HepG2 (cell line): ENCODE measurements at regions not wholly inside any gene's neighbourhood (a gene's known extent, or its start where the extent isn't known, plus 50 kb on each side); places are given as distances from the start of the nearest gene placed in this dataset.

ENCODE experiments used
- ATAC-seq: fragments of 200-7000 bp; cut with Tn5 transposase; 3 replicates; pipeline ENCODE4 v1.9.1; 2020; ENCODE audit warnings: mild to moderate bottlenecking, moderate library complexity
- BruUV-seq: library from RNA; stranded (reverse); fragments of 400-500 nt; replicated peaks from 2 replicates; lab custom pipeline; 2021; lab: Mats Ljungman, UMichigan
- CTCF ChIA-PET: fragments of 300-600 bp; formaldehyde crosslinking; extraction: SDS; loops from one replicate; lab custom pipeline; 2021; ENCODE audit warnings: low total read pairs, inconsistent platforms, low intra/inter-chr PET ratio; lab: Yijun Ruan, JAX
- POLR2A ChIA-PET: fragments of 350-600 bp; sonication (Branson Sonifier 250); formaldehyde crosslinking; loops from one replicate; lab custom pipeline; 2020; ENCODE audit warnings: antibody characterized with exemption, inconsistent platforms; lab: Yijun Ruan, JAX
- DNase-seq: peaks from one replicate; pipeline ENCODE4 v3.0.0-alpha.2; 2015; ENCODE audit warnings: low spot score
- FAIRE-seq: peaks from 3 replicates; lab custom pipeline; 2011; peaks lifted over from hg19 to GRCh38; lab: Jason Lieb, UNC
- H2AFZ ChIP-seq: one replicate; pipeline ENCODE4 v1.6.1; 2011; ENCODE audit warnings: low read length, inconsistent platforms
- H3K27ac ChIP-seq: fragments of 300-600 bp; 3 replicates; pipeline ENCODE4 v1.8.0; 2011; ENCODE audit warnings: mixed run types, mild to moderate bottlenecking, mixed read lengths, low read length, inconsistent platforms; ENCODE audit not compliant: insufficient read depth; ENCODE audit errors: extremely low read length
- H3K27me3 ChIP-seq, 2 experiments: fragments of 200-600 bp in 1 of 2; 2 replicates in 1 of 2; 3 replicates in 1 of 2; pipeline versions ENCODE4 v1.6.0 to v1.8.0; 2011; ENCODE audit warnings: low read length in 2 of 2, mild to moderate bottlenecking in 2 of 2, moderate library complexity in 2 of 2, inconsistent platforms in 1 of 2; ENCODE audit not compliant: insufficient read depth in 2 of 2, control insufficient read depth in 1 of 2
- H3K36me3 ChIP-seq, 2 experiments: fragments of 200-600 bp in 1 of 2; replicated peaks in 1 of 2; 2 replicates in 1 of 2; 3 replicates in 1 of 2; pipeline versions ENCODE4 v1.5.1 to v1.8.0; 2011; ENCODE audit warnings: low read length in 2 of 2, inconsistent platforms in 1 of 2; ENCODE audit not compliant: insufficient read depth in 2 of 2, control insufficient read depth in 1 of 2
- H3K4me1 ChIP-seq: 2 replicates; pipeline ENCODE4 v1.5.1; 2012; ENCODE audit warnings: low read length, inconsistent platforms; ENCODE audit not compliant: insufficient read depth
- H3K4me2 ChIP-seq: 2 replicates; pipeline ENCODE4 v1.6.0; 2011; ENCODE audit warnings: low read depth, low read length, inconsistent platforms
- H3K4me3 ChIP-seq, 3 experiments: fragments of 200-600 bp in 1 of 3; sonication (generic), shearing (Covaris generic) in 1 of 3; replicated peaks in 1 of 3; 2 replicates each; pipeline ENCODE4 v1.5.1; 2011 to 2016; ENCODE audit warnings: low read length in 3 of 3, inconsistent platforms in 2 of 3, low read depth in 2 of 3, mild to moderate bottlenecking in 2 of 3, control low read depth in 1 of 3, mixed read lengths in 1 of 3; ENCODE audit not compliant: insufficient read depth in 1 of 3
- H3K79me2 ChIP-seq: one replicate; pipeline ENCODE4 v1.6.1; 2011; ENCODE audit warnings: low read length, inconsistent platforms; ENCODE audit not compliant: insufficient read depth
- H3K9ac ChIP-seq: 2 replicates; pipeline ENCODE4 v1.6.0; 2011; ENCODE audit warnings: mild to moderate bottlenecking, low read depth, low read length, inconsistent platforms; ENCODE audit not compliant: insufficient read depth
- H3K9me3 ChIP-seq: 2 replicates; pipeline ENCODE4 v1.5.1; 2012; ENCODE audit warnings: mild to moderate bottlenecking, low read length
- H4K20me1 ChIP-seq: 2 replicates; pipeline ENCODE4 v1.6.0; 2011; ENCODE audit warnings: inconsistent platforms, mild to moderate bottlenecking, low read length, moderate library complexity; ENCODE audit not compliant: insufficient read depth
- CAMTA2 ChIP-seq: sonication (generic); formaldehyde crosslinking; IDR thresholded peaks from 2 replicates; pipeline ENCODE4 v1.4.0; 2020; ENCODE audit warnings: mild to moderate bottlenecking, missing genetic modification reagents, borderline replicate concordance
- KLF16 ChIP-seq, 2 experiments: sonication (generic) in 1 of 2; formaldehyde crosslinking in 1 of 2; IDR thresholded peaks; 2 replicates each; pipeline versions ENCODE4 v1.6.1 to v1.8.0; 2016 to 2023; ENCODE audit warnings: missing genetic modification reagents in 2 of 2, missing compliant biosample characterization in 1 of 2
- NONO ChIP-seq, 2 experiments: fragments of 450-650 bp in 1 of 2; sonication (generic) in 1 of 2; formaldehyde crosslinking in 1 of 2; IDR thresholded peaks in 1 of 2; conservative IDR thresholded peaks in 1 of 2; 2 replicates each; pipeline versions ENCODE4 v1.6.1 to v1.8.0; 2017 to 2022; ENCODE audit warnings: mild to moderate bottlenecking in 1 of 2, missing genetic modification reagents in 1 of 2, moderate library complexity in 1 of 2
- NR2F2 ChIP-seq: IDR thresholded peaks from 2 replicates; pipeline ENCODE4 v1.6.1; 2012; ENCODE audit warnings: low read depth, inconsistent platforms, borderline replicate concordance
- ZKSCAN1 ChIP-seq: fragments of 150-350 bp; IDR thresholded peaks from 2 replicates; pipeline ENCODE4 v1.6.1; 2014; ENCODE audit warnings: low read length
- ZMYM3 ChIP-seq: sonication (generic); formaldehyde crosslinking; IDR thresholded peaks from 2 replicates; pipeline ENCODE4 v1.5.1; 2020; ENCODE audit warnings: mild to moderate bottlenecking, missing genetic modification reagents
- ZNF382 ChIP-seq: sonication (generic); formaldehyde crosslinking; IDR thresholded peaks from 2 replicates; pipeline ENCODE4 v1.5.0; 2020; ENCODE audit warnings: missing genetic modification reagents, mild to moderate bottlenecking, borderline replicate concordance
- ZNF460 ChIP-seq: sonication (generic); formaldehyde crosslinking; IDR thresholded peaks from 2 replicates; pipeline ENCODE4 v1.5.1; 2020; ENCODE audit warnings: missing genetic modification reagents, mild to moderate bottlenecking, borderline replicate concordance
- ZNF7 ChIP-seq: IDR thresholded peaks from 2 replicates; pipeline ENCODE4 v1.6.1; 2016; ENCODE audit warnings: missing biosample characterization, missing genetic modification reagents
- ZNF737 ChIP-seq: sonication (generic); formaldehyde crosslinking; IDR thresholded peaks from 2 replicates; pipeline ENCODE4 v1.5.0; 2020; ENCODE audit warnings: missing genetic modification reagents, mild to moderate bottlenecking, borderline replicate concordance
- WGBS: methylation state at CpG from one replicate; pipeline ENCODE4 v1.1.6; 2017; ENCODE audit warnings: low lambda C conversion rate; 5-methylcytosine and 5-hydroxymethylcytosine counted together
- in situ Hi-C: cut with HindIII; loops from 2 replicates; pipeline ENCODE4 v1.10.0; 2017; ENCODE audit warnings: low pct_unique_long_range_greater_than_20kb; ENCODE audit not compliant: extremely low pct_ligation_motif_present
- intact Hi-C: fragments of 100-400 bp; cut with micrococcal nuclease; formaldehyde crosslinking; loops from one replicate; pipeline ENCODE4 v1.10.0; 2022; ENCODE audit not compliant: unreplicated experiment
- TF ChIP-seq, protein P1 (sequence below): sonication (generic); formaldehyde crosslinking; IDR thresholded peaks from 2 replicates; pipeline ENCODE4 v1.4.0; 2020; ENCODE audit warnings: missing genetic modification reagents
- TF ChIP-seq, protein P2 (sequence below): sonication (generic); formaldehyde crosslinking; IDR thresholded peaks from 2 replicates; pipeline ENCODE4 v1.4.0; 2020; ENCODE audit warnings: missing genetic modification reagents
- TF ChIP-seq, protein P3 (sequence below): sonication (generic); formaldehyde crosslinking; IDR thresholded peaks from 2 replicates; pipeline ENCODE4 v1.4.0; 2020; ENCODE audit warnings: mild to moderate bottlenecking, missing genetic modification reagents
- TF ChIP-seq, protein P4 (sequence below): sonication (generic); formaldehyde crosslinking; IDR thresholded peaks from 2 replicates; pipeline ENCODE4 v1.4.0; 2020; ENCODE audit warnings: missing genetic modification reagents

DNA sequence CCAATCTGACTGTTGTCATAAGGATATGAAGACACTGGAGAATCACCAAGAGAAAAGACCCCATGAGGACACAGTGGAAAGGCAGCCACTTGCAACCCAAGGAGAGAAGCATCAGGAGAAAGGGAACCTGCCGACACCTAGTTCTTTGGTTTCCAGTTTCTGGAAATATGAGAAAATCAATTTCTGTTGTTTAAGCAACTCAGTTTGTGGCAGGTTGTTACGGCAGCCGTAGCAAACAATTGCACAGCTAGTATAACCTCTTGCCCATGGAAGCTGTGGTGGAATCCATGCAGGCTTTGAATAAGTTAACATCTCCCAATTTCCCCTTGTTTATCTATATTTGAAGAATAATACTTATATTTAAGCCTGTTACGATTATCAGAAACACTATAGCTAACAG is 1103.0 kb upstream of the PHF14 start (continued):
- TF ChIP-seq, protein P1, sequence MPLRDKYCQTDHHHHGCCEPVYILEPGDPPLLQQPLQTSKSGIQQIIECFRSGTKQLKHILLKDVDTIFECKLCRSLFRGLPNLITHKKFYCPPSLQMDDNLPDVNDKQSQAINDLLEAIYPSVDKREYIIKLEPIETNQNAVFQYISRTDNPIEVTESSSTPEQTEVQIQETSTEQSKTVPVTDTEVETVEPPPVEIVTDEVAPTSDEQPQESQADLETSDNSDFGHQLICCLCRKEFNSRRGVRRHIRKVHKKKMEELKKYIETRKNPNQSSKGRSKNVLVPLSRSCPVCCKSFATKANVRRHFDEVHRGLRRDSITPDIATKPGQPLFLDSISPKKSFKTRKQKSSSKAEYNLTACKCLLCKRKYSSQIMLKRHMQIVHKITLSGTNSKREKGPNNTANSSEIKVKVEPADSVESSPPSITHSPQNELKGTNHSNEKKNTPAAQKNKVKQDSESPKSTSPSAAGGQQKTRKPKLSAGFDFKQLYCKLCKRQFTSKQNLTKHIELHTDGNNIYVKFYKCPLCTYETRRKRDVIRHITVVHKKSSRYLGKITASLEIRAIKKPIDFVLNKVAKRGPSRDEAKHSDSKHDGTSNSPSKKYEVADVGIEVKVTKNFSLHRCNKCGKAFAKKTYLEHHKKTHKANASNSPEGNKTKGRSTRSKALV = no peak
- TF ChIP-seq CAMTA2 (CRISPR knock-in tag) = no peak
- no peak for TF ChIP-seq ZKSCAN1
- no peak for TF ChIP-seq NR2F2
- TF ChIP-seq, all 625 proteins: peak for 0

DNA sequence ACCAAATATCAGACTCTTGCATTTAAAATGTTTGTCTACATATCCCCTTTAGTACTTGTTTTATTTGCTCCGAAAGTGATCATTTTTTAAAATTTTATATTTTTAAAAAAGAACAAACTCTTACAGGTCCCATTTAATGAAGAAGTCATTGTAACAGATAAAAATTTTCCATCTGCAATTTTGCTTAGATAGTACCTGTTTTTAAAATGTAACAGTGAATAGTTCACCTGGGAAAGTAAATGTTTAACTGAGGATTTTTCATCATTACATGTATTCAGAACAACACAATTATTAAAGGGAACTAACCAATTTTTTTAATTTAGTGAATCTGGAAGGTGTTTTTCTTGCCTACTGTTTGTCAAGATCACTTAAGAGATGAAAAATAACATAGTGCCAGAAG is 1099.5 kb upstream of the PHF14 start:
- H3K4me1 ChIP-seq = no peaks in the 10 kb centered on the region
- H3K9me3 ChIP-seq = peaks cover 66% of the 10 kb centered on the region
- H3K27ac ChIP-seq = no peak overlapping the region
- DNase-seq = no peak
- POLR2A ChIA-PET = no interaction called here
- H4K20me1 ChIP-seq = no peaks in the 10 kb centered on the region
- no peak for ATAC-seq
- H2AFZ ChIP-seq = no peak overlapping the region
- H3K9ac ChIP-seq = no peak overlapping the region
- in situ Hi-C loops (no loop called here), intact Hi-C loops (no loop called here)
- WGBS = 30% methylated on average over 1 of the region's 1 CpG
- CTCF ChIA-PET = no interaction called here
- no TSS peak for BruUV-seq
- FAIRE-seq = no peak
- H3K4me3 ChIP-seq = no peak overlapping the region
- H3K79me2 ChIP-seq = no peaks in the 10 kb centered on the region
- H3K4me2 ChIP-seq = no peak overlapping the region
- no peaks in the 10 kb centered on the region for H3K36me3 ChIP-seq
- H3K27me3 ChIP-seq = no peaks in the 10 kb centered on the region
- TF ChIP-seq ZNF737 (CRISPR knock-in tag) = no peak
- TF ChIP-seq, protein P2, sequence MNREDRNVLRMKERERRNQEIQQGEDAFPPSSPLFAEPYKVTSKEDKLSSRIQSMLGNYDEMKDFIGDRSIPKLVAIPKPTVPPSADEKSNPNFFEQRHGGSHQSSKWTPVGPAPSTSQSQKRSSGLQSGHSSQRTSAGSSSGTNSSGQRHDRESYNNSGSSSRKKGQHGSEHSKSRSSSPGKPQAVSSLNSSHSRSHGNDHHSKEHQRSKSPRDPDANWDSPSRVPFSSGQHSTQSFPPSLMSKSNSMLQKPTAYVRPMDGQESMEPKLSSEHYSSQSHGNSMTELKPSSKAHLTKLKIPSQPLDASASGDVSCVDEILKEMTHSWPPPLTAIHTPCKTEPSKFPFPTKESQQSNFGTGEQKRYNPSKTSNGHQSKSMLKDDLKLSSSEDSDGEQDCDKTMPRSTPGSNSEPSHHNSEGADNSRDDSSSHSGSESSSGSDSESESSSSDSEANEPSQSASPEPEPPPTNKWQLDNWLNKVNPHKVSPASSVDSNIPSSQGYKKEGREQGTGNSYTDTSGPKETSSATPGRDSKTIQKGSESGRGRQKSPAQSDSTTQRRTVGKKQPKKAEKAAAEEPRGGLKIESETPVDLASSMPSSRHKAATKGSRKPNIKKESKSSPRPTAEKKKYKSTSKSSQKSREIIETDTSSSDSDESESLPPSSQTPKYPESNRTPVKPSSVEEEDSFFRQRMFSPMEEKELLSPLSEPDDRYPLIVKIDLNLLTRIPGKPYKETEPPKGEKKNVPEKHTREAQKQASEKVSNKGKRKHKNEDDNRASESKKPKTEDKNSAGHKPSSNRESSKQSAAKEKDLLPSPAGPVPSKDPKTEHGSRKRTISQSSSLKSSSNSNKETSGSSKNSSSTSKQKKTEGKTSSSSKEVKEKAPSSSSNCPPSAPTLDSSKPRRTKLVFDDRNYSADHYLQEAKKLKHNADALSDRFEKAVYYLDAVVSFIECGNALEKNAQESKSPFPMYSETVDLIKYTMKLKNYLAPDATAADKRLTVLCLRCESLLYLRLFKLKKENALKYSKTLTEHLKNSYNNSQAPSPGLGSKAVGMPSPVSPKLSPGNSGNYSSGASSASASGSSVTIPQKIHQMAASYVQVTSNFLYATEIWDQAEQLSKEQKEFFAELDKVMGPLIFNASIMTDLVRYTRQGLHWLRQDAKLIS (CRISPR knock-in tag) = no peak
- TF ChIP-seq, protein P3, sequence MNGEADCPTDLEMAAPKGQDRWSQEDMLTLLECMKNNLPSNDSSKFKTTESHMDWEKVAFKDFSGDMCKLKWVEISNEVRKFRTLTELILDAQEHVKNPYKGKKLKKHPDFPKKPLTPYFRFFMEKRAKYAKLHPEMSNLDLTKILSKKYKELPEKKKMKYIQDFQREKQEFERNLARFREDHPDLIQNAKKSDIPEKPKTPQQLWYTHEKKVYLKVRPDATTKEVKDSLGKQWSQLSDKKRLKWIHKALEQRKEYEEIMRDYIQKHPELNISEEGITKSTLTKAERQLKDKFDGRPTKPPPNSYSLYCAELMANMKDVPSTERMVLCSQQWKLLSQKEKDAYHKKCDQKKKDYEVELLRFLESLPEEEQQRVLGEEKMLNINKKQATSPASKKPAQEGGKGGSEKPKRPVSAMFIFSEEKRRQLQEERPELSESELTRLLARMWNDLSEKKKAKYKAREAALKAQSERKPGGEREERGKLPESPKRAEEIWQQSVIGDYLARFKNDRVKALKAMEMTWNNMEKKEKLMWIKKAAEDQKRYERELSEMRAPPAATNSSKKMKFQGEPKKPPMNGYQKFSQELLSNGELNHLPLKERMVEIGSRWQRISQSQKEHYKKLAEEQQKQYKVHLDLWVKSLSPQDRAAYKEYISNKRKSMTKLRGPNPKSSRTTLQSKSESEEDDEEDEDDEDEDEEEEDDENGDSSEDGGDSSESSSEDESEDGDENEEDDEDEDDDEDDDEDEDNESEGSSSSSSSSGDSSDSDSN = no peak
- no peak for TF ChIP-seq ZNF460
- TF ChIP-seq ZMYM3 = no peak
- TF ChIP-seq, protein P4, sequence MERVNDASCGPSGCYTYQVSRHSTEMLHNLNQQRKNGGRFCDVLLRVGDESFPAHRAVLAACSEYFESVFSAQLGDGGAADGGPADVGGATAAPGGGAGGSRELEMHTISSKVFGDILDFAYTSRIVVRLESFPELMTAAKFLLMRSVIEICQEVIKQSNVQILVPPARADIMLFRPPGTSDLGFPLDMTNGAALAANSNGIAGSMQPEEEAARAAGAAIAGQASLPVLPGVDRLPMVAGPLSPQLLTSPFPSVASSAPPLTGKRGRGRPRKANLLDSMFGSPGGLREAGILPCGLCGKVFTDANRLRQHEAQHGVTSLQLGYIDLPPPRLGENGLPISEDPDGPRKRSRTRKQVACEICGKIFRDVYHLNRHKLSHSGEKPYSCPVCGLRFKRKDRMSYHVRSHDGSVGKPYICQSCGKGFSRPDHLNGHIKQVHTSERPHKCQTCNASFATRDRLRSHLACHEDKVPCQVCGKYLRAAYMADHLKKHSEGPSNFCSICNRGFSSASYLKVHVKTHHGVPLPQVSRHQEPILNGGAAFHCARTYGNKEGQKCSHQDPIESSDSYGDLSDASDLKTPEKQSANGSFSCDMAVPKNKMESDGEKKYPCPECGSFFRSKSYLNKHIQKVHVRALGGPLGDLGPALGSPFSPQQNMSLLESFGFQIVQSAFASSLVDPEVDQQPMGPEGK (CRISPR knock-in tag) = no peak
- TF ChIP-seq NONO (IDR thresholded peaks at IDR 0.05) = no peak
- no peak for TF ChIP-seq NONO (CRISPR knock-in tag; conservative IDR thresholded peaks at IDR 0.05)
- no peak for TF ChIP-seq ZNF7 (CRISPR knock-in tag)
- TF ChIP-seq ZNF382 (CRISPR knock-in tag) = no peak
- TF ChIP-seq KLF16 (CRISPR knock-in tag; IDR thresholded peaks at IDR 0.05) = no peak
